ENCODE measurements at regions not wholly inside any gene's neighbourhood (a gene's known extent, or its start where the extent isn't known, plus 50 kb on each side); places are given as distances from the start of the nearest gene placed in this dataset.

GRCh38 chr6:81694855-81695254 is 57.6 kb downstream of the TENT5A start:
- TF ChIP-seq POLR2A (IDR thresholded peaks at IDR 0.05; ENCODE audit: low read length) (no peak), GATA1 (IDR thresholded peaks at IDR 0.05; ENCODE audit: low read depth, low read length) (no peak)

All from erythroblast (primary cell).